ENCODE measurements at regions not wholly inside any gene's neighbourhood (a gene's known extent, or its start where the extent isn't known, plus 50 kb on each side); places are given as distances from the start of the nearest gene placed in this dataset.

DNA sequence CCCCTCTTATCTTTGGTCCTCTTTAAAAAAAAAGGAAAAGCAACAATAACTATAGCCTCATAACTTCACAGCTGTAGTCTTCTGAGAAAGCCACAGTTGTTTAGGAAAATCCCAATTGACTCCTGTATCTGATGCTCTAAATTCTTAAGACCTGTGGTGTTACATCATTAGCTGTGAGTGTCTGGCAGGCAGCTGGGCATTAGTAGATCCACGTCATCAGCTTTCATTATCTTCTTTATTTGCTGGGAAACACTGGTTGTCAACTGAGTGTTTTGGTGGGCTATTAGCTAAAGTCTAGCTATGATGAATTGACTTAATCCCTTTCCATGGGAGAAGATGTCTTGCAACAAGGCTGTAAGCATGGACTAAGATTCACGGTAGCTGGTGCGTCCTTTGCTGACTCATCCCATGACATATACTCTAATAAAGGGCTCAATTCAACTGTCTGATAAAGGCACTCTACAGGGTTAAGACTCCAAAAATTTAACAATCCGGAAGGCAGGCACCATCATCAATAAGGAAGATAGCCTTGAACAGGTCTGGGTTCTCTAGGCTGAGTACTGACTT lies 517.2 kb downstream of the PLCL1 start:
- Mint-ChIP-seq H3K27me3 (peaks cover 51% of the 10 kb centered on the region), H3K4me1 (ENCODE audit: low read depth) (peaks cover 15% of the 10 kb centered on the region), H3K27ac (no peak overlapping the region), H3K9me3 (no peaks in the 10 kb centered on the region), H3K36me3 (ENCODE audit: low read depth) (no peaks in the 10 kb centered on the region), H3K4me3 (no peak overlapping the region)

DNA sequence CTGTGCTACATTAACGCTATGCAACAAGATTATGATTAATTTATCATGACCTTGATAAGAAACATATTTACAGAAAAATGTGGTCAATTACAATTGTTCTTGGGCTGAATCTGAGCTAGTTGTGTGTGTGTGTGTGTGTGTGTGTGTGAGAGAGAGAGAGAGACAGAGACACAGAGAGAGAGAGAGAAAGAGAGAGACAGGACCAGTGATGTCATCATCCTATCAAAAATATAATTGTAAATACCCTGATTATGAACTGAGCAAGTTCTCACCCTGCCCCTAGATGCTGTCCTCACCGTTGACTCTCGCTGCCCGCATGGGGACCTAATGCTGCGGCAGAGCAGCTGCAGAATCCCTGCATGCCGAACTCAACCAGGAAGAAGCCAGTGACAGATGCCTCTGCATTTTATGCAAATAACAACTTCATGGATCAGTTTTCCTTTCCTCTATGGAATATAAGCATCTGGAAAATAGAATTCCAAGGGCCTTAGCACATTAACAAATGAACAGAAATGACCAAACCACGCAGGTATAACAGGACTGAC lies 512.5 kb downstream of the PLCL1 start:
- Mint-ChIP-seq H3K36me3 (ENCODE audit: low read depth) (no peaks in the 10 kb centered on the region), H3K27ac (no peak overlapping the region), H3K4me3 (no peak overlapping the region), H3K9me3 (no peaks in the 10 kb centered on the region), H3K27me3 (peaks cover 71% of the 10 kb centered on the region), H3K4me1 (ENCODE audit: low read depth) (no peaks in the 10 kb centered on the region)

DNA sequence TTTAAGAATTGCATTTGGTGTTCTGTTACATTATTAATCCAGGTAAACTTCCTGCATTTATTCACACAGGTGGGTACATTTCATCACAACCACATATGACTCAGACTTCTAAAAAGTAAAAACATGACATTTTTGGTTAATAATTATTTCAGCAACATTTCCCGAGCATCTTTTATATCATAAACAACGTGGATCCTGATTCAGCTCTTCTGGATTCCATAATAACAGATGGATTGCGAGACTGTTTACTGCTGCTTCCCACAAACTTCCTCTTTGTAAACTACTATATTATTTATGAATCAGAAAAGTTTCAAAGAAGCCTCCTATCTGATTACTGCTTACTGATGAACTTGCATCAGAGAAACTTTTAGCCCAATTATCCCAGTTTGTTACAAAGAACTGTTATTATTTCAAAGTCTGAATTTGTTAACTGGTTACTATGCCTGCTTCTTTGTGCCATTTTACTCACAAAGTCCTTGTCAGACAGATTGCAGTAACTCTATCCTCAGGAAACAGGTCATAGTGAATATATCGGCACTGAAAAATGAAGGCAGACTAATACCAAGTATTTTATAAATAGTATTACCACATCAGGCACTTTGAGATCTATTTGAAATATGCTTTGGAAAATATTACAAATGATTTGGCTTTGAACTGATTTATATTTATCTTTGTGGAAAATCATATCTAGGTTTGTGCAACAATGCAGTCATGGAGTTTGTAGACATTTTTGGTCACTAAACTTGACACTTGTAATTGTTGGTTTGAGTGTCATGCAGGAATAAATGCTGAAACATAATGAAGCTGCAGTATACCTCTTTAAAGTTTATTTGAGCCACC lies 511.6 kb downstream of the PLCL1 start:
- no peaks in the 10 kb centered on the region for H3K36me3 Mint-ChIP-seq (ENCODE audit: low read depth)
- H3K9me3 Mint-ChIP-seq = no peaks in the 10 kb centered on the region
- no peaks in the 10 kb centered on the region for H3K4me1 Mint-ChIP-seq (ENCODE audit: low read depth)
- no peak overlapping the region for H3K4me3 Mint-ChIP-seq
- peaks cover 68% of the 10 kb centered on the region for H3K27me3 Mint-ChIP-seq
- H3K27ac Mint-ChIP-seq = no peak overlapping the region

DNA sequence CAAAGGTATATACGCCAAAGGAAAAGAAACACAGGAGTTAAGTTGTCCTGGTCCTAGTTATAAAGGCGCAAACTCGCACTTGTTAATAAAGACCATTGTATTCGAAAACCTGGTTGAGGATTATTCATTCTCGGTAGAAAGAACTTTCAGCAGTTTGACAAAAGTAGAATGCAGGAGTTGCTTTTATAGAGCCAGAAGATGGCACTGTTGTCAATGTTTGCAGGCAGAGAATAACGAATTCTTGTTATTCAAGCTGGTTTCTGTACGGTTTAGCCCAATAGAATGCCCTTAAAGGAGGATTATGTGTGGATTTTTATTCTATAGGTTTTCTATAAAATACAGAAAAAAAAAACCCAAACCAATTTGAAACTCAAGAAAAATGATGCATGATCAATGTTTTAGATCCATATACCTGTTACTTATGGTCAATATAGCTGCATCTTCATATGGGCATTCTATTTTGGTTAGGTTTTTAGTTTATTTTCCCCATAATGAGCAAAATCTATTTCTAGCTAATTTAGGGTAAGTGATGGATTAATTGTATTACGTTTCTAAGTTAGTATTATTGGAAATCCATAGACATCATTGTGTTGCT lies 510.3 kb downstream of the PLCL1 start:
- Mint-ChIP-seq H3K36me3 (ENCODE audit: low read depth) (no peaks in the 10 kb centered on the region), H3K27ac (no peak overlapping the region), H3K4me1 (ENCODE audit: low read depth) (no peaks in the 10 kb centered on the region), H3K9me3 (no peaks in the 10 kb centered on the region), H3K4me3 (no peak overlapping the region), H3K27me3 (peaks cover 55% of the 10 kb centered on the region)

DNA sequence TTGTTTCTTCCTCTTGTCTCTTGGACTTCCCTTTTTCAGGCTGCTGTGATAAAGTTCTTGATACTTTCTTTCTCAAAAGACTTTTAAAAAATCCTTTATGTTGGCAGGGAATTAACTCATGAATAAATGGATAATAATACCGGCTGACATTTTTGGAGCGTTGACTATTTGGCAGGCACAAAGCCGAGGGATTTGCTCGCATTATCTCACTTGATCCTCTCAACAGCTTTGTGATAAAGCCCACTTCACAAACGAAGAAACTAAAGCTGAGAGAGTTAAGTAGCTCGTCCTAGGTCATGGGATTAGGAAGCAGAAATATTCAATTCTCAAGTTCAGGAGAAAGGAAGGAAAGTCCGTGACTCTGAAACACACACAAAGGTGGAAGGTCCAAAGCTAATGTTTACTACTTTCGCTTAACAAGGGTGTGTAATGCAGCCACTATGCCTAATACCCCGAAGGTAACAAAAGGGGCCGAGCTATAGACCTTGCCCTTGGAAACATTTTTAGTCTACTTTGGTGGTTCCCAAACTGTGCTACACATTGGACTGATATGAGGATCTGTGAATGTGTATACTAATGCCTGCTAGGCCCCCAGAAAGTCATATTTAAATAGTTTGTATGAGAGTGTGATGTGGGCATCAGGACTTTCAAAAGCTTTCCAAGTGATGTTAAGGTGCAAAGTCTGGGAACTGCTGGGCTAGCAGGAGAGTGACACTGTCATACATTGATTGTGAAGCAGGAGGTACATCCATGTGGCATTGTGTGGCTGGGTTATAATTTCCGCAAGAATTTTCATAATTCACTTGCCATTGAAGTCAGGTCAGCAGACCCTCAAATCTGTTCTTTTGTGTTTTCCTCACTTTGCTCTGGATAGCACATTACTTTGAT lies 508.4 kb downstream of the PLCL1 start:
- no peaks in the 10 kb centered on the region for H3K9me3 Mint-ChIP-seq
- no peak overlapping the region for H3K4me3 Mint-ChIP-seq
- H3K4me1 Mint-ChIP-seq (ENCODE audit: low read depth) = no peaks in the 10 kb centered on the region
- H3K27ac Mint-ChIP-seq = no peak overlapping the region
- no peaks in the 10 kb centered on the region for H3K36me3 Mint-ChIP-seq (ENCODE audit: low read depth)
- H3K27me3 Mint-ChIP-seq = peaks cover 52% of the 10 kb centered on the region

DNA sequence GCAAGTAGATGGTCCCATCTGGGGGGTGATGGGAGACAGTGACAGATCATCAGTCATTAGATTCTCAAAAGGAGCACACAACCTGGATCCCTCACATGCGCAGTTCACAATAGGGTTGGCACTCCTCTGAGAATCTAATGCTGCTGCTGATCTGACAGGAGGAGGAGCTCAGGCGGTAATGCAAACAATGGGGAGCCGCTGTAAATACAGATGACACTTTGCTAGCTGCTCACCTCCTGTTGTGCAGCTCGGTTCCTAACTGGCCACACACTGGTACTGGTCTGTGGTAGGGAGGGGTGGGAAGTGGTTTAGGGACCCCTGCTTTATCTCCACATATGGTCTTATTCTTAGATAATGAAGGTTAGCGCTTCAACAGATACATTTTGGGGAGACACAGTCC lies 506.6 kb downstream of the PLCL1 start:
- no peak overlapping the region for H3K27ac Mint-ChIP-seq
- no peaks in the 10 kb centered on the region for H3K9me3 Mint-ChIP-seq
- no peaks in the 10 kb centered on the region for H3K36me3 Mint-ChIP-seq (ENCODE audit: low read depth)
- no peak overlapping the region for H3K4me3 Mint-ChIP-seq
- H3K27me3 Mint-ChIP-seq = peaks cover 54% of the 10 kb centered on the region
- H3K4me1 Mint-ChIP-seq (ENCODE audit: low read depth) = no peaks in the 10 kb centered on the region

DNA sequence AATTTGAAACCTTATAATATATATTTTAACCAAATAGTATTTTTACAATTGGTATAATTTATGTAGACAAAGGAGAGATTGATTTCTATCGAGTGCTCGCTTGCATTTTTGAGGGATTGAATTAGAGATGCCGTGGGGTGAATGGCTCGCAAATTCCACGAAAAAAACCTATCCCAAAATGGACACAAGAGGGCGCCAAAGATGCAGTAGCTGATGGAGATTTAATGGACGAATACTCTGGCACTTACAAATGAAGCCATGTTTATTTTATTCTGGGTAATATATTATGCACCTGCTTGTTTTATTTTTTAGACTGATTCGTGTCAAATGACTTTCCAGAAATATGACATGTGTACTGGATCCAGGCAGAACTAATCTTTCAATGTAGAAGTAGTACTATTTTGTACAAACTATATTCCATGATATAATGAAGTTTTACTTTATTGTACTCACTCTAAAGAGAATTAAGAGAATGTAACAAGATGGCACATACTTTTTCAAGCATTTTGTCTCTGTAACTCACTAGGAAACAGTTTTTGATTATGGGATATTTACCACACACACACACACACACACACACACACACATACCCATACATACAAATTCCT lies 505.4 kb downstream of the PLCL1 start:
- Mint-ChIP-seq H3K36me3 (ENCODE audit: low read depth) (no peaks in the 10 kb centered on the region), H3K9me3 (no peaks in the 10 kb centered on the region), H3K4me3 (no peak overlapping the region), H3K4me1 (ENCODE audit: low read depth) (no peaks in the 10 kb centered on the region), H3K27ac (no peak overlapping the region), H3K27me3 (peaks cover 43% of the 10 kb centered on the region)

DNA sequence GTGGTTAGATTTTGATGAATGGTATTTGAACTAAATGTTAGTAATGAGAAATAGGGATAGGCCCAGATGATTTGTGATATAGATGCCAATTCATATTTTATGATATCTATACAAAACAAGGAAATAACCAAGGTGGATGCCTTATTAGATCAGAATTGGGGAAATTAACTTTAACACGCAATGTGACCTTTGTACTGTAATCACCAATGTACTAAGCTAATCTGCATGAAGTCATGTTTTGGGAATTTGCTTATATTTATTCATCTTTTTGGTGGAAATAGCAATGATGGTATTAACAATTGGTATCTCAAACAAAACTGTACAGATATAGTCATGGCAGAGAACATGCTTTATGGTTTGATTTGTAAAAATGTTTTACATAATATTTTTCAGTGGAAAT lies 504.7 kb downstream of the PLCL1 start:
- Mint-ChIP-seq H3K9me3 (no peaks in the 10 kb centered on the region), H3K36me3 (ENCODE audit: low read depth) (no peaks in the 10 kb centered on the region), H3K4me1 (ENCODE audit: low read depth) (no peaks in the 10 kb centered on the region), H3K27ac (no peak overlapping the region), H3K4me3 (no peak overlapping the region), H3K27me3 (peaks cover 40% of the 10 kb centered on the region)

DNA sequence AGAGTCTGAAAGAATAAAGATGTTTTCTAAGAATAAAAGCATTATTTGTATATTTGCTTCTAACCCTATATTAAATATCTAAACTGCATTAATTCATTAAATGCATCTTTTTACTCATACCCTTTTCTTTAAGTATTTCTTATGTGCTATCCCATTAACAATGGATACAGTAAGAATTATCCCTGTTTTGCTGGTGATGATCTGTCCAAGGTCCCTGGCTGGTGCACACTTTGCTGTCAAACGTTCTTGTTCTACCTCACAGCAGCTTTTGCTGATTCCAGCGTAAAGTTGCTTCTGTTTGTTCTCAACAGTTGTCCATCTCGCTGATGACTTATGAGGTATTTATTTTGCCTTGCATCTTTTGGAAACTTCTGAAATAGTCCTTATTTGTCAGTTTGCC lies 504.0 kb downstream of the PLCL1 start:
- Mint-ChIP-seq H3K4me3 (no peak overlapping the region), H3K36me3 (ENCODE audit: low read depth) (no peaks in the 10 kb centered on the region), H3K9me3 (no peaks in the 10 kb centered on the region), H3K4me1 (ENCODE audit: low read depth) (no peaks in the 10 kb centered on the region), H3K27ac (no peak overlapping the region), H3K27me3 (peaks cover 35% of the 10 kb centered on the region)

DNA sequence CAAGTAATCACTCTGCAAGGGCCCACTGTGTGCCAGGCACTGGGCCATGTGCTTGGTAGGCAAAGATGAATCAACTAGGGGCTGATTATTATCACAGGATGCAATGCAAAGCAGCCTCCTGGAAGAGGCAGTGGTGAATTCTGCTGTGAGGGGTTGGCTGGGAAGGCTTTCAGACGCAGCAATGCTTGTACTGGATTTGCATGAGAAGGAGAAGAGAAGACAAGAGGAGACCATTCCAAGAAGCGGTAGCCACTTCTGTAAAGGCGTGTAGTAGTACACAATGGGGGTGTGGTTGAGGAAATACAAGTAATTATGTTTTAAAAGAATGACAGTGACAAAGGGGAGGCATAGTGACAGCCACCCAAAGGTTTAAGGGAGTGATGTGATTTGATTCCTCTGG lies 502.7 kb downstream of the PLCL1 start:
- Mint-ChIP-seq H3K27ac (no peak overlapping the region), H3K36me3 (ENCODE audit: low read depth) (no peaks in the 10 kb centered on the region), H3K27me3 (peaks cover 28% of the 10 kb centered on the region), H3K4me3 (no peak overlapping the region), H3K9me3 (no peaks in the 10 kb centered on the region), H3K4me1 (ENCODE audit: low read depth) (no peaks in the 10 kb centered on the region)

DNA sequence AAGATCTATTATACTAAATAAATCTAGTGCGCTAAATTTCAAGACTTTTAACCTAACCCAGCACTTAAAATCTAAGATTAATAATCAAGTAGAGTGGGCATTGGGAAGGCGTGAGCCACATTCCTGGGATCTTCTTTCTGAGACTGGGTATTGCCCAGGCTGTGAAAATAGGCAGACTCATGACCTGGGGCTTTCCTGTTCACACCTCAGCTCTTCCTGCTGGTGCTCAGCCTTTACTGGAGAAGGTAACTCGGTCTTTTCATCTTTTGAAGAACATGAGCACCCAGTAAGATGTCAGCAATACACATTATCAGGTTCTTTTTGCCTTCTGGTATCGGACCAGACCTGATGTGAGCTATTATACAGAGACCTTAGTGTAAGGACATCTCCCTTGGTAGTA lies 500.5 kb downstream of the PLCL1 start:
- Mint-ChIP-seq H3K9me3 (no peaks in the 10 kb centered on the region), H3K27ac (no peak overlapping the region), H3K4me3 (no peak overlapping the region), H3K36me3 (ENCODE audit: low read depth) (no peaks in the 10 kb centered on the region), H3K27me3 (peaks cover 21% of the 10 kb centered on the region), H3K4me1 (ENCODE audit: low read depth) (no peaks in the 10 kb centered on the region)

DNA sequence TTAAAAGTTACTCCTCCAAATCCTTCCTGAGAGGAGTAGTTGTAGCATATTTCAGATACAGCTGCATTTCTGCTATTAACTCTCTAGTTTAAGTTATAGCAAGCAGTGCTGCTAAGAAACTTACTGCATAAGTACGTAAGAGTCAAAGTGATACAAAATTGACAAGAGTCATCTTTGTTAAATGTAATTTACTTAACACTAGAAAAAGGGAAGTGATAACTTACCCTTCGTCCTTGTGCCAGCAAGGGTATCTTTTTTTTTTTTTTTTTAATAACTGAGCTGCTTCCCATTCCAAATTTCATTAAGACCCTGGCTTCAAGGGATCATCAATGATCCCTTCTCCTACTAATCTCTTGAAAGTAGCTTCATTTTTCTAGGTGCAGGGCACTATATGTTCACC lies 493.0 kb downstream of the PLCL1 start:
- H3K9me3 Mint-ChIP-seq = no peaks in the 10 kb centered on the region
- H3K4me3 Mint-ChIP-seq = no peak overlapping the region
- H3K27ac Mint-ChIP-seq = no peak overlapping the region
- H3K36me3 Mint-ChIP-seq (ENCODE audit: low read depth) = no peaks in the 10 kb centered on the region
- no peaks in the 10 kb centered on the region for H3K4me1 Mint-ChIP-seq (ENCODE audit: low read depth)
- peaks cover 7% of the 10 kb centered on the region for H3K27me3 Mint-ChIP-seq

DNA sequence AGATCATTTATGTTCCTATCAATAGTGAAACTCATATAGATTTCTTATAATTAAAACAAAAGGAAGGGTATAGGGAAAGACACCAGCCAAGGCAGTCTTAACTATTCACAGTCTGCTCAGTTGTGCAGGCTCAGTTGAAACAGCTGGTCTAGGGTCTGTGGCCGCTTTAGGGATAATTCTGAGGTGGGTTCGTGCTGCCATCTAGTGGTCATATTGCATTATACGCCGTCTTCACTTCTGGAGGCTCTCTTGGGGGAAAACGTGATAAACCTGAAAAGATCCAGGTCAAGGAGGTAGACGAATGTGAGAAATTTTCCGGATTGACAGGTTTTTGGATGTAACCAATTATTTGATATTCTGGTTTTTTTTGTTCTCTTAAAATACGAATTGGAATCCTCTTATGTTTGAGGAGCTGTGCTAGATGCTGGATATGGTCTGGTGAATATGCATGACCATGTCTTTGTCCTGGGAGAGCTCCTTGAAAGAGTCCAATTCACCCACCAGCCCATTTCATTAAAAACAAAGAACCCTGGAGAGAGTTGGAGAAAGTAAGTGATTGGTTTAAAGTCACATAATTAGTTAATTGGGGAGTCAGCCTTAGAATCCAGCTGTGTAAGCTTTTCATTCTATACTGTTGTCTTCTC lies 492.4 kb downstream of the PLCL1 start:
- Mint-ChIP-seq H3K27ac (no peak overlapping the region), H3K4me1 (ENCODE audit: low read depth) (no peaks in the 10 kb centered on the region), H3K4me3 (no peak overlapping the region), H3K36me3 (ENCODE audit: low read depth) (no peaks in the 10 kb centered on the region), H3K9me3 (no peaks in the 10 kb centered on the region), H3K27me3 (peaks cover 7% of the 10 kb centered on the region)

DNA sequence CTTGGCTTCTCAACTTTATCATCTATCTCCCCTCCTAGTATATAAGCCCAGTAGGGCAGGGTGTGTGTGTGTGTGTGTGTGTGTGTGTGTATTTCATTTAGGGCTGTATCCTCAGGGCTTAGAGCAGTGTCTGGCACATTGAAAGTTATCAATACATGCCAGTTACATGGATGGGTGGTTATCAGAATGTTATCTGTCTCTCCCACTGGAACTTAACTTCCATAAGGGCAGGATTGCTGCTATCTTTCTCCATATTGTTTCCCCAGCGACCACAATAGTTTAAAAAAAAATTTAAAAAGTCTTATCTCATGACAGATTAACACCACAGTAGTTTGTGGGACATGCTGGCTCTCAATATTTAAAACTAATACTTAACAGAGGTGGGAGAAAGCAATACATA lies 488.9 kb downstream of the PLCL1 start:
- H3K4me1 Mint-ChIP-seq (ENCODE audit: low read depth) = no peaks in the 10 kb centered on the region
- no peaks in the 10 kb centered on the region for H3K36me3 Mint-ChIP-seq (ENCODE audit: low read depth)
- no peaks in the 10 kb centered on the region for H3K9me3 Mint-ChIP-seq
- H3K27ac Mint-ChIP-seq = no peak overlapping the region
- peaks cover 8% of the 10 kb centered on the region for H3K27me3 Mint-ChIP-seq
- no peak overlapping the region for H3K4me3 Mint-ChIP-seq
